HL-60 (cell line): ENCODE measurements at regions not wholly inside any gene's neighbourhood (a gene's known extent, or its start where the extent isn't known, plus 50 kb on each side); places are given as distances from the start of the nearest gene placed in this dataset.
"Not testable (repeated sequence)": the region's sequence is repeated elsewhere in the genome, so short reads cannot be mapped to it uniquely, and the experiment has no call there.

Experiments
- DNase-seq, 2 experiments: peaks; one replicate each; pipeline ENCODE4 v3.0.0-alpha.2; 2010 to 2020; ENCODE audit warnings: low read depth in 1 of 2, low spot score in 1 of 2
- H3K27ac ChIP-seq: fragments of 250-450 bp; sonication (Bioruptor Pico); replicated peaks from 2 replicates; pipeline ENCODE4 v1.5.1; 2020; ENCODE audit warnings: mild to moderate bottlenecking, moderate library complexity
- H3K27me3 ChIP-seq: fragments of 250-450 bp; sonication (Bioruptor Pico); 2 replicates; pipeline ENCODE4 v1.5.1; 2021; ENCODE audit warnings: mild to moderate bottlenecking, moderate library complexity; ENCODE audit not compliant: insufficient read depth, poor library complexity, severe bottlenecking
- H3K4me3 ChIP-seq: replicated peaks from 2 replicates; pipeline ENCODE4 v1.5.1; 2011; ENCODE audit warnings: mild to moderate bottlenecking, control low read depth, low read length; ENCODE audit not compliant: insufficient read depth
- GABPA ChIP-seq: IDR thresholded peaks from 2 replicates; pipeline ENCODE4 v1.6.1; 2012; ENCODE audit warnings: low read depth
- POLR2AphosphoS5 ChIP-seq: IDR thresholded peaks from 2 replicates; pipeline ENCODE4 v1.6.1; 2012; ENCODE audit warnings: low read depth
- REST ChIP-seq: IDR thresholded peaks from 2 replicates; pipeline ENCODE4 v1.6.1; 2012; ENCODE audit warnings: low read depth; ENCODE audit not compliant: insufficient replicate concordance
- SPI1 ChIP-seq: IDR thresholded peaks from 2 replicates; pipeline ENCODE4 v1.6.1; 2012; ENCODE audit warnings: low read depth, mild to moderate bottlenecking, borderline replicate concordance
- TF ChIP-seq, protein P1 (sequence below): IDR thresholded peaks from one replicate; pipeline ENCODE4 v1.5.1; 2011; ENCODE audit warnings: low read length, control low read depth, inconsistent platforms; ENCODE audit not compliant: insufficient read depth

DNA sequence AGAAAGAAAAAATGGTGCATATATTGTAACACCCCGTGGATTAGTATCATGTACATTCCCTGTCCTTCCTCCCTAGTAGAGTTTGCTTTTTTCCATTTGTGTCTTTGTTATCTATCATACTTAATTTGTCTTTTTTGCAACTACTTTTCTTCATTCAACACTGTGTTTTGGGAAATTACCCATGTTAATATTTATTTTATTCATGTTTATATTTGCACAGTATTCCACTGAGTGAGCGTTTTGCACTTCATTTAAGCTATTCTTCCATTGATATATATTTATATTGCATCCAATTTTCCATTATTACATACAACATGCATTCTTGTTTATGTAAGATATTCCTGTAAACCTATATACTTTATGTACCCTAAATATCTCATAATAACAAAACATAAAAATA, 57.6 kb upstream of the FAM171A1 start:
- no peak for DNase-seq
- no peaks in the 10 kb centered on the region for H3K27me3 ChIP-seq
- TF ChIP-seq POLR2AphosphoS5 = no peak
- TF ChIP-seq REST = no peak
- TF ChIP-seq SPI1 = no peak
- TF ChIP-seq GABPA = no peak
- TF ChIP-seq, protein P1, sequence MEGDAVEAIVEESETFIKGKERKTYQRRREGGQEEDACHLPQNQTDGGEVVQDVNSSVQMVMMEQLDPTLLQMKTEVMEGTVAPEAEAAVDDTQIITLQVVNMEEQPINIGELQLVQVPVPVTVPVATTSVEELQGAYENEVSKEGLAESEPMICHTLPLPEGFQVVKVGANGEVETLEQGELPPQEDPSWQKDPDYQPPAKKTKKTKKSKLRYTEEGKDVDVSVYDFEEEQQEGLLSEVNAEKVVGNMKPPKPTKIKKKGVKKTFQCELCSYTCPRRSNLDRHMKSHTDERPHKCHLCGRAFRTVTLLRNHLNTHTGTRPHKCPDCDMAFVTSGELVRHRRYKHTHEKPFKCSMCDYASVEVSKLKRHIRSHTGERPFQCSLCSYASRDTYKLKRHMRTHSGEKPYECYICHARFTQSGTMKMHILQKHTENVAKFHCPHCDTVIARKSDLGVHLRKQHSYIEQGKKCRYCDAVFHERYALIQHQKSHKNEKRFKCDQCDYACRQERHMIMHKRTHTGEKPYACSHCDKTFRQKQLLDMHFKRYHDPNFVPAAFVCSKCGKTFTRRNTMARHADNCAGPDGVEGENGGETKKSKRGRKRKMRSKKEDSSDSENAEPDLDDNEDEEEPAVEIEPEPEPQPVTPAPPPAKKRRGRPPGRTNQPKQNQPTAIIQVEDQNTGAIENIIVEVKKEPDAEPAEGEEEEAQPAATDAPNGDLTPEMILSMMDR = no peak
- H3K4me3 ChIP-seq = no peak overlapping the region
- H3K27ac ChIP-seq = no peak overlapping the region

DNA sequence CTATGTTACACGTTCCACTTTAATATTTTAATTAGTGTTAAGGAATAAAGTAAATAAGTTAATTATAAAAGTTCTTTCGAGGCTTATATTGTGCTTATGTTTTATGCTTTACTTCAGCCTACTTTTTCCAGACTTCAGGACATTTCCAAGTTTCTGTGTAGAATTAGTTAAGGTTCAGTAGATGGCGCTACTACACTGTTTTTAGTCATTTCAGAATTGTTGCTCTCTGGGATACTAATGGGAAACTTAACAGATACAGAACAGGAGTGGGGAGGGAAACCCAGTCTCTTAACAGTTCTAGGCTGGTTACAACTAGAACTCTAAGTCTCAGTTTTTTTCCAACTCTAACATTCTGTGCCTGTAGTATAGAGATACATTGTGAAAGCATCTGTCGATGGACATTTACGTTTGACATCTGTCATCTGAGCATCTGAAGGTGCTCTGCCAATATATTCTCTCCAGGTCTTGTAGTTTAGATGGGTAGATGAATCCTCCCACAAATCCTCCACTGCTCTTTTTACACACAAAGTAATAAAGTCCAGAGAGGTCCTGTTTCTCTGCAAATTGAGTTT, 56.8 kb upstream of the FAM171A1 start:
- Histone ChIP-seq H3K27ac (no peak overlapping the region), H3K4me3 (no peak overlapping the region), H3K27me3 (no peaks in the 10 kb centered on the region)
- no peak for TF ChIP-seq POLR2AphosphoS5
- no peak for TF ChIP-seq SPI1
- DNase-seq = no peak

GRCh38 chr10:15426558-15426957, 55.5 kb upstream of the FAM171A1 start:
- no peak overlapping the region for H3K27ac ChIP-seq
- no peak for DNase-seq
- H3K27me3 ChIP-seq = no peaks in the 10 kb centered on the region
- H3K4me3 ChIP-seq = no peak overlapping the region
- no peak for TF ChIP-seq SPI1
- TF ChIP-seq REST = no peak
- TF ChIP-seq GABPA = no peak
- TF ChIP-seq, protein P1 = no peak
- TF ChIP-seq POLR2AphosphoS5 = no peak

- Histone ChIP-seq H3K27me3 (no peaks in the 10 kb centered on the region), H3K27ac (no peak overlapping the region), H3K4me3 (no peak overlapping the region)
- TF ChIP-seq POLR2AphosphoS5 (no peak), SPI1 (no peak), REST (no peak), GABPA (no peak)
- TF ChIP-seq, protein P1 = no peak
- DNase-seq = no peak
Measured at GRCh38 chr10:15426115-15426514, 55.0 kb upstream of the FAM171A1 start.

DNA sequence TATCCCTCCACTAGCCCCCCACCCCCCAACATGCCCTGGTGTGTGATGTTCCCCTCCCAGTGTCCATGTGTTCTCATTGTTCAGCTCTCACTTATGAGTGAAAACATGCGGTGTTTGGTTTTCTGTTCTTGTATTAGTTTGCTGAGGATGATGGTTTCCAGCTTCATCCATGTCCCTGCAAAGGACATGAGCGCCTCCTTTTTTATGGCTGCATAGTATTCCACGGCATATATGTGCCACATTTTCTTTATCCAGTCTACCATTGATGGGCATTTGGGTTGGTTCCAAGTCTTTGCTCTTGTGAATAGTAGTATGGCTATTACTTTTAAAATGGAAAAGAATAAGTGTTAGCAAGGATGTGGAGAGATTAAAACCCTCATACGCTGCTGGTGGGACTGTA, 50.8 kb upstream of the FAM171A1 start:
- H3K27me3 ChIP-seq, H3K4me3 ChIP-seq, DNase-seq: not testable (repeated sequence)

More for the DNA sequence above, 50.8 kb upstream of the FAM171A1 start:
- H3K27ac ChIP-seq = not testable (repeated sequence)
